Astrocyte (in vitro differentiated cells and primary cell): ENCODE measurements at regions not wholly inside any gene's neighbourhood (a gene's known extent, or its start where the extent isn't known, plus 50 kb on each side); places are given as distances from the start of the nearest gene placed in this dataset.

Experiments
- DNase-seq: peaks from one replicate; pipeline ENCODE4 v3.0.0-alpha.2; 2010; ENCODE audit warnings: low read depth
- FAIRE-seq: peaks from 2 replicates; lab custom pipeline; 2011; peaks lifted over from hg19 to GRCh38; lab: Jason Lieb, UNC
- H2AFZ ChIP-seq: 2 replicates; pipeline ENCODE4 v1.6.0; 2012; ENCODE audit warnings: low read depth, low read length, inconsistent platforms
- H3K27ac ChIP-seq: 2 replicates; pipeline ENCODE4 v1.5.1; 2011; ENCODE audit warnings: low read depth, low read length, inconsistent platforms
- H3K27me3 ChIP-seq: 2 replicates; pipeline ENCODE4 v1.6.0; 2011; ENCODE audit warnings: low read length, inconsistent platforms; ENCODE audit not compliant: insufficient read depth
- H3K36me3 ChIP-seq: 2 replicates; pipeline ENCODE4 v1.5.1; 2011; ENCODE audit warnings: low read length, inconsistent platforms; ENCODE audit not compliant: insufficient read depth
- H3K4me1 ChIP-seq: 2 replicates; pipeline ENCODE4 v1.5.1; 2011; ENCODE audit warnings: low read length, inconsistent platforms; ENCODE audit not compliant: insufficient read depth
- H3K4me2 ChIP-seq: 2 replicates; pipeline ENCODE4 v1.6.0; 2012; ENCODE audit warnings: low read length, inconsistent platforms
- H3K4me3 ChIP-seq: 2 replicates; pipeline ENCODE4 v1.5.1; 2011; ENCODE audit warnings: low read depth, mild to moderate bottlenecking, low read length, inconsistent platforms; ENCODE audit not compliant: insufficient read depth
- H3K79me2 ChIP-seq: 2 replicates; pipeline ENCODE4 v1.6.0; 2012; ENCODE audit warnings: mild to moderate bottlenecking, low read length, inconsistent platforms; ENCODE audit not compliant: insufficient read depth
- H3K9ac ChIP-seq: 2 replicates; pipeline ENCODE4 v1.6.0; 2012; ENCODE audit warnings: mild to moderate bottlenecking, low read length, inconsistent platforms
- H3K9me3 ChIP-seq: 2 replicates; pipeline ENCODE4 v1.5.1; 2012; ENCODE audit warnings: low read depth, mild to moderate bottlenecking, low read length, inconsistent platforms; ENCODE audit not compliant: insufficient read depth
- H4K20me1 ChIP-seq: 2 replicates; pipeline ENCODE4 v1.6.0; 2012; ENCODE audit warnings: low read length, inconsistent platforms; ENCODE audit not compliant: insufficient read depth
- H3K27ac Mint-ChIP-seq: one replicate; pipeline ENCODE4 v1.8.0; 2021; ENCODE audit warnings: mild to moderate bottlenecking, mixed read lengths; ENCODE audit not compliant: unreplicated experiment
- H3K27me3 Mint-ChIP-seq: one replicate; pipeline ENCODE4 v1.8.0; 2021; ENCODE audit warnings: low read depth, mixed read lengths; ENCODE audit not compliant: unreplicated experiment
- H3K36me3 Mint-ChIP-seq: one replicate; pipeline ENCODE4 v1.8.0; 2021; ENCODE audit warnings: low read depth, mixed read lengths; ENCODE audit not compliant: unreplicated experiment
- H3K4me1 Mint-ChIP-seq: one replicate; pipeline ENCODE4 v1.8.0; 2021; ENCODE audit warnings: low read depth, mixed read lengths; ENCODE audit not compliant: unreplicated experiment
- H3K4me3 Mint-ChIP-seq: one replicate; pipeline ENCODE4 v1.8.0; 2021; ENCODE audit warnings: mild to moderate bottlenecking, moderate library complexity, mixed read lengths; ENCODE audit not compliant: unreplicated experiment
- H3K9me3 Mint-ChIP-seq: one replicate; pipeline ENCODE4 v1.8.0; 2021; ENCODE audit warnings: mild to moderate bottlenecking, mixed read lengths; ENCODE audit not compliant: unreplicated experiment
- CTCF ChIP-seq: IDR thresholded peaks from 2 replicates; pipeline ENCODE4 v1.5.1; 2011; ENCODE audit warnings: low read depth, mild to moderate bottlenecking, inconsistent platforms, low read length, moderate library complexity; ENCODE audit not compliant: insufficient read depth
- EZH2 ChIP-seq: IDR thresholded peaks from 2 replicates; pipeline ENCODE4 v1.6.1; 2012; ENCODE audit warnings: mild to moderate bottlenecking, low read length, inconsistent platforms; ENCODE audit not compliant: insufficient read depth

DNA sequence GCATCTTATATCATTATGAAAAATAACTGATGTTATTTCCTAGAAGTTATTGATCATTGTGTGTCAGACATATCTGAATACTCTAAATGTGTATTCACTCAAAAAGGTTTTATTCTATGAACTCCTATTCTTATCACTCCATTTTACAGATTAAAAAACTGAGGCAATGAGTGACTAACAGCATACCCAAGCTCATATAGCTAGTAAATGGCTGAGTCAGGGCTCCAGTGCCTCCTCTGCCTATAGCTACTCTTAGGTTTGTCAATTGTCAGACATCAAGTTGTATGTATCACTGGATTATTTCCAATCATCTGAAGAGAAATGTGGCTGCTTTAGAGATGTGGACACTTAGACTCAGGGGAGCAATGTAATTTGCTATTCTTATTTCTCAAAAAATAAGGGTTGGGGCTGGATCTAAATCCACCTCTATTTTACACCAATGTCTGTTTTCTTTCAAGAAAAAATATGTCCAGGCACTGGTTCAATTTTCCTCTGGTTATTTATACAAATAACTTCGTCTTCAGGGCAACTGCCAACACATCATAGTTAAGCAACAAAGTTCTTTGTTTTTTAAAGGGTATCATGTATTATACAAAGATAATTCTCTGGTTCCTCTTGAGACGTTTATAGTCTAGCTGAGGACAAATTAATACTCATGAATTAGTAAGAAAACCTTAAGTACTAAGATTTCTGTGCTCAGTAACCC is 328.9 kb upstream of the MAF start:
- H3K27ac Mint-ChIP-seq = no peak overlapping the region
- no peak overlapping the region for H3K4me2 ChIP-seq
- no peak overlapping the region for H3K4me3 ChIP-seq
- peaks cover 3% of the 10 kb centered on the region for H3K9me3 Mint-ChIP-seq
- no peak for TF ChIP-seq CTCF
- no peak for TF ChIP-seq EZH2
- no peaks in the 10 kb centered on the region for H4K20me1 ChIP-seq
- H3K4me3 Mint-ChIP-seq = no peak overlapping the region
- no peaks in the 10 kb centered on the region for H3K36me3 ChIP-seq
- peaks cover 7% of the 10 kb centered on the region for H3K4me1 Mint-ChIP-seq
- DNase-seq = no peak
- H3K36me3 Mint-ChIP-seq = no peaks in the 10 kb centered on the region
- no peaks in the 10 kb centered on the region for H3K79me2 ChIP-seq
- no peak overlapping the region for H2AFZ ChIP-seq
- H3K27me3 Mint-ChIP-seq = no peaks in the 10 kb centered on the region
- no peaks in the 10 kb centered on the region for H3K4me1 ChIP-seq
- H3K27ac ChIP-seq = no peak overlapping the region
- H3K9me3 ChIP-seq = no peaks in the 10 kb centered on the region
- H3K9ac ChIP-seq = no peak overlapping the region
- H3K27me3 ChIP-seq = no peaks in the 10 kb centered on the region
- FAIRE-seq = no peak

GRCh38 chr16:79928142-79928873 is 327.8 kb upstream of the MAF start:
- Histone ChIP-seq H3K4me1 (no peaks in the 10 kb centered on the region), H4K20me1 (no peaks in the 10 kb centered on the region), H3K4me2 (no peak overlapping the region), H3K27ac (no peak overlapping the region), H3K27me3 (no peaks in the 10 kb centered on the region), H3K79me2 (no peaks in the 10 kb centered on the region), H2AFZ (no peak overlapping the region), H3K4me3 (no peak overlapping the region), H3K9me3 (no peaks in the 10 kb centered on the region), H3K9ac (no peak overlapping the region), H3K36me3 (no peaks in the 10 kb centered on the region)
- H3K9me3 Mint-ChIP-seq = peaks cover 3% of the 10 kb centered on the region
- no peaks in the 10 kb centered on the region for H3K36me3 Mint-ChIP-seq
- no peaks in the 10 kb centered on the region for H3K27me3 Mint-ChIP-seq
- DNase-seq (no peak), FAIRE-seq (no peak)
- H3K27ac Mint-ChIP-seq = no peak overlapping the region
- peaks cover 4% of the 10 kb centered on the region for H3K4me1 Mint-ChIP-seq
- no peak for TF ChIP-seq EZH2
- no peak for TF ChIP-seq CTCF
- no peak overlapping the region for H3K4me3 Mint-ChIP-seq
